GM19239 (cell line): ENCODE measurements at regions not wholly inside any gene's neighbourhood (a gene's known extent, or its start where the extent isn't known, plus 50 kb on each side); places are given as distances from the start of the nearest gene placed in this dataset.
A peak's percentile ranks its signal among the peaks of the same experiment; 100 is the strongest.
"Not testable (repeated sequence)": the region's sequence is repeated elsewhere in the genome, so short reads cannot be mapped to it uniquely, and the experiment has no call there.

Experiments used
- DNase-seq: peaks from one replicate; pipeline ENCODE4 v3.0.0; 2011; ENCODE audit warnings: low spot score; ENCODE audit not compliant: insufficient read length
- FAIRE-seq: peaks from 2 replicates; lab custom pipeline; 2011; peaks lifted over from hg19 to GRCh38; lab: Jason Lieb, UNC

- no peak for FAIRE-seq
Observed at GRCh38 chr5:102554082-102554481, 55.3 kb upstream of the SLCO6A1 start.

GRCh38 chr5:102554728-102555127, 55.9 kb upstream of the SLCO6A1 start:
- FAIRE-seq: no peak
- no peak for DNase-seq

More at GRCh38 chr5:102554082-102554481, 55.3 kb upstream of the SLCO6A1 start:
- no peak for DNase-seq

- FAIRE-seq: peak; percentile 58
- no peak for DNase-seq
Observed at GRCh38 chr5:102561894-102562760, 63.3 kb upstream of the SLCO6A1 start.

GRCh38 chr5:102570747-102571146, 71.9 kb upstream of the SLCO6A1 start:
- FAIRE-seq (no peak), DNase-seq (no peak)

GRCh38 chr5:102578362-102578761, 79.6 kb upstream of the SLCO6A1 start:
- FAIRE-seq: no peak

DNA sequence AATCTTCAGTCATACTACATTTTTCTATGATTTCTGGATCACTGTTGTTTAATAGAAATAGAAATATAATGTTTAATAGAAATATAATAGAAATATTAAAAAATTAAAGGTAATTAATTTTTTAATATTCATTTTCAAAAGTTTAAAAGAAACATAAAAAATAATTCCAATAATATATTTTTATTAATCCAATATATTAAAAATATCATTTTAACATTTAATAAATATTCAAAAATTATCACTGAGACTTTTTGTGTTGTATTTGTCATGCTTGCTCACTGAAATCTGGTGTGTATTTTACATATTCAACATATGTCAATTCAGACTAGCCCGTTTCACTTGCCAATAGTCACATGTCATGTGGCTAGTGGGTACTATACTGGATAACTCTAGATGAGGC, 80.6 kb upstream of the SLCO6A1 start:
- no peak for FAIRE-seq
- DNase-seq: no peak

More at GRCh38 chr5:102578362-102578761, 79.6 kb upstream of the SLCO6A1 start:
- DNase-seq: no peak

DNA sequence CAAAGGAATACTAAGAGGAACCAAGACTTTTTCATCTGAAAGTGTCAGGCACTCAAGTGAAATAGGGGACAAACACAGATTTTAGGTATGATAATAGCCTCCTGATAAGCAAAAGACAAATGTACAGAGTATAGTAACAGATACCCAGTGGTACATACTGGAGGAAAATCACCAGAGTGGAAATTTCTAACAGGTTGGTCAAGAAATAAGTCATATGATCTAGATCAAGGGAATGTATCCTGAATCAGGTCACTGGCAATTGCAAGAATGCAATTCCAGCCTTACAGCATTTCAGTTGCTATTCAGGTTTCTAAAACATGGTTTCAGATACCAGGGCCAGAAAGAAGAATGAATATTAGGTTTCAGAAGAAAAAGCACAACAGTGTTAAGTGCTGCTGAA, 82.2 kb upstream of the SLCO6A1 start:
- FAIRE-seq (no peak), DNase-seq (no peak)

GRCh38 chr5:102582696-102583095, 83.9 kb upstream of the SLCO6A1 start:
- no peak for DNase-seq
- FAIRE-seq: no peak

GRCh38 chr5:102583276-102584124, 84.7 kb upstream of the SLCO6A1 start:
- DNase-seq (no peak), FAIRE-seq (peak; percentile 64)

DNA sequence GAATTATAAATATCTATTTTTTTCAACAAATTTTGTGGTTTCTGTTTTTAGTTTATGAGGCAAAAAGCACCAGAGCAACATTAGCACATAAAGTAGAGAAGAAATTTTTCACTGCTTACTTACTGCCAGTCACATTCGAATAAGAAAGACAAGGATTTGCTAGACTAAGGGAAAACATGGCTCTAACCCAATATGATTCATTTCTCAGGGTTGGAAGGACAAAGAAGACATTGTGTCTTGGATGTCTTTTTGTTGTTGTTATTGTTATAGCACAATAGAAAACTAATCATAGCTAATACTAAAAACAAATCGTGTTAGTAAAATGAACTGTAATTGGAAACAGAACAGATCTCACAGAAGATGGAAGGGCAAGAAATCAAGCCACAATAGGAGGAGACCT, 90.9 kb upstream of the SLCO6A1 start:
- FAIRE-seq (no peak), DNase-seq (no peak)

GRCh38 chr5:102590467-102590866, 91.7 kb upstream of the SLCO6A1 start:
- DNase-seq: no peak
- FAIRE-seq: no peak

DNA sequence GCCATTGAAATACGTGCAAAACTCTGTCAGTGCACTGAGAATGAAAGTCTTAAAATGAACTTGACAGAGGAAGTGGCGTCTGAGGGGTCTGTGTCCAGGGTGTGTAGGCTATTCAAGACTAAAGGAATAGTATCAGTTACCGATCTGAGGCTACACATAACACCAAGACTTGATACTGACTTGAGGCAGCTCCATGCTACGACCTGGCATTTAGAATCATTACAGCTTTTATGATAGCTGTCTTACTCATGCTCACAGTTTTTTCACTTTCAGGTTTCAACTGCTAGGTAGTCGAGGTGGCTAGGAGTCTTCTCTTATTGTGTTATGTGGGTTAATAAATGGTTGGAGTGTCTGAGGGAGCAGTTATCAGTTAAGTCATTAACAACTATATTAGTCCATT, 92.8 kb upstream of the SLCO6A1 start:
- FAIRE-seq: peak; percentile 71
- no peak for DNase-seq

DNA sequence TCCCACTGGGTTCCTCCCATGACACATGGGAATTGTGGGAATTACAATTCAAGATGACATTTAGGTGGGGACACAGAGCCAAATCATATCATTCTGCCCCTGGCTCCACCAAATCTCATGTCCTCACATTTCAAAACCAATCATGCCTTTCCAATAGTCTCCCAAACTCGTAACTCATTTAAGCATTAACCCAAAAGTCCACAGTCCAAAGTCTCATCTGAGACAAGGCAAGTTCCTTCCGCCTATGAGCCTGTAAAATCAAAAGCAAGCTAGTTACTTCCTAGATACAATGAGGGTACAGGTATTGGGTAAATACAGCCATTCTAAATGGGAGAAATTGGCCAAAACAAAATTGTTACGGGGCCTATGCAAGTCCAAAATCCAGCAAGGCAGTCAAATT, 93.8 kb upstream of the SLCO6A1 start:
- FAIRE-seq, DNase-seq: not testable (repeated sequence)

- no peak for FAIRE-seq
- DNase-seq: no peak
Observed at GRCh38 chr5:102594192-102594591, 95.4 kb upstream of the SLCO6A1 start.

GRCh38 chr5:102595332-102595731, 96.5 kb upstream of the SLCO6A1 start:
- DNase-seq (no peak), FAIRE-seq (no peak)

- FAIRE-seq (peak; percentile 54), DNase-seq (no peak)
Observed at GRCh38 chr5:102596113-102596512, 97.3 kb upstream of the SLCO6A1 start.

- DNase-seq: no peak
- no peak for FAIRE-seq
Observed at GRCh38 chr5:102596951-102597350, 98.2 kb upstream of the SLCO6A1 start.

GRCh38 chr5:102599289-102599688, 100.5 kb upstream of the SLCO6A1 start:
- no peak for DNase-seq
- FAIRE-seq: no peak

DNA sequence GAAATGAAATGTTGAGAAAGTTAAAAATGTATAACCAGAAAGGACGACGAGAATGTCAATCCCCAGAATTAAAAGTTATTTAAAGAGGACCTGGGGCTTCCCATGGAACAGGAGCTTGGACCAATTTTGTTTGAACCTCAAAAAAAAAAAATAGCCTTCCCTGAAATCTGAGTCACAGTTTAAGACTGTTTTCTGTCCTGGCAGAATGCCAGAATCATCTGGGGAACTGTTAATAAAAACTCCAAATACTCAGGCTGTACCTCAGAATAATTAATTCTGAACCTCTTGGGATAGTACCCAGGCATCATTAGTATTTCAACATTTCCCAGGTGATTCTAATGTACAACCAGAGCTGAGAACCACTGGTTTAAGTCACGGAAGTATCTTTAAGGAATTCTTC, 102.2 kb upstream of the SLCO6A1 start:
- FAIRE-seq: no peak
- no peak for DNase-seq

DNA sequence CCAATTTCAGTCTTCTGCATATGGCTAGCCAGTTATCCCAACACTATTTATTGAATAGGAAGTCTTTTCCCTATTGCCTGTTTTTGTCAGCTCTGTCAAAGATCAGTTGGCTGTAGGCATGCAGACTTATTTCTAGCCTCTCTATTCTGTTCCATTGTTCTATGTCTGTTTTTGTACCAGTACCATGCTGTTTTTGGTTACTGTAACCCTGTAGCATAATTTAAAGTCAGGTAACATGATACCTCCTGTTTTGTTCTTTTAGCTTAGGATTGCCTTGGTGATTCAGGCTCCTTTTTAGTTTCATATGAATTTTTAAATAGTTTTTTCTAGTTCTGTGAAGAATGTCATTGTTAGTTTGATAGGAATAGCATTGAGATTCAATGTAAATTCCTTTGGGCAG, 104.9 kb upstream of the SLCO6A1 start:
- FAIRE-seq (no peak), DNase-seq (no peak)

DNA sequence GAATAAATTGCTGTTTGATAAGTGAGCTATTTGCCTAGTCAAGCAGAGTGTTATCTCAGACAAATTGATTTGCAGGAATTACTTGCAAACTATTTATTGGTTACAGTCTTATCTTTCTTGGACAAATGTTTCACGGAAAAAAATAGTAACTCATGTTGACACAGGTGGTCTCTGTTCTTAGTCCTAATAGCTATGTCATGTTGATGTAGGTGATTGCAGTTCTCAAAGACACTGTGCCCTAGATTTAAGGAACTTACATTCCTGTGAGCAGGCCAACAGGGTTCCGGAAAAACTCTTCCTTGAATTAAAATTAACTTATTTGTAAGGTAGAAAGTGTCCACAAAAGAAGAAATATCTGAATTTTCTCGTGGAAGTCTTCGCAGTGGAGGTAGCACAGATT, 109.6 kb upstream of the SLCO6A1 start:
- DNase-seq: no peak
- FAIRE-seq: no peak
